Neural cell (in vitro differentiated cells): ENCODE measurements at regions not wholly inside any gene's neighbourhood (a gene's known extent, or its start where the extent isn't known, plus 50 kb on each side); places are given as distances from the start of the nearest gene placed in this dataset.

ENCODE experiments used
- EP300 ChIP-seq: fragments of 450-650 bp; conservative IDR thresholded peaks from 2 replicates; pipeline ENCODE4 v1.6.1; 2014; ENCODE audit warnings: antibody characterized with exemption, mild to moderate bottlenecking, moderate library complexity; ENCODE audit not compliant: poor library complexity, severe bottlenecking
- EZH2 ChIP-seq: fragments of 200-600, 300-800 bp; shearing (Covaris generic), sonication (generic); IDR thresholded peaks from 2 replicates; pipeline ENCODE4 v1.6.1; 2014; ENCODE audit warnings: antibody characterized with exemption, low read length, borderline replicate concordance, mild to moderate bottlenecking; ENCODE audit not compliant: insufficient read depth, poor library complexity, severe bottlenecking
- POLR2AphosphoS5 ChIP-seq: IDR thresholded peaks from 2 replicates; pipeline ENCODE4 v1.6.1; 2012
- RAD21 ChIP-seq: fragments of 450-650 bp; conservative IDR thresholded peaks from 2 replicates; pipeline ENCODE4 v1.6.1; 2014; ENCODE audit warnings: antibody characterized with exemption, mild to moderate bottlenecking, moderate library complexity
- SMC3 ChIP-seq: fragments of 450-650 bp; conservative IDR thresholded peaks from 2 replicates; pipeline ENCODE4 v1.6.1; 2014; ENCODE audit warnings: antibody characterized with exemption, mild to moderate bottlenecking, moderate library complexity; ENCODE audit not compliant: poor library complexity
- TF ChIP-seq, protein P1 (sequence below): fragments of 450-650 bp; IDR thresholded peaks from 2 replicates; pipeline ENCODE4 v1.5.1; 2014; ENCODE audit warnings: antibody characterized with exemption, mild to moderate bottlenecking, moderate library complexity; ENCODE audit not compliant: poor library complexity, severe bottlenecking
- TF ChIP-seq, protein P2 (sequence below): IDR thresholded peaks from 2 replicates; pipeline ENCODE4 v1.6.1; 2012; ENCODE audit warnings: borderline replicate concordance

DNA sequence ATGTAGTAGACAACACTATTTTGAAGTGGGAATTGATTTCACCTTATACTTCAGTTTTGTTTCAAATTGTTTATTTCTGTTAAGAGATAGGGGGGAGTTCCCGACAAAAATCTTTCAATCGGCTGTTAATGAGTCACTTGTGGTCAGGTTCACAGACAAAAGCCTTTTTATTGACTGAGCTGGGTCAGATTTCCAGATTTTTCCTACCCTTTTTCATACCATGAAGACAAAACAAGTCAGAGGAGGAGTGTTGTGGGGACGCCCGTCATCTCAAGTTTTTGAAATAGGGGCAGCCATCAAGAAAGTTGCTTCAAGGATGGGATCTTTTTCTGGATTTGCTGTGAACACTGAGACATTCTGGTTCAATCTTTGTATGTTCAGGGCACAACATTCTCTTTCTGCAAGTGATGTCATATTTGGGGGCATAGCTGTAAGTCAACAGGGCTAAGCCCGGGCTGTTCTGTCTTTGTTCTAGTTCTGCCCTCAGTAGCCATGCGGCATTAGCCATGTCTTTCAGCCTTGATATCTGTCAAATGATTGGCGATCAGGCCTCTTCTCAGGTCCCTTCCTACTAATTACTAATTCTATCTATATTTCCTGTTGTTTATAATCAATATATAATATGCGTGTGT, 496.0 kb upstream of the MARCKS start:
- no peak for TF ChIP-seq POLR2AphosphoS5
- TF ChIP-seq, protein P1, sequence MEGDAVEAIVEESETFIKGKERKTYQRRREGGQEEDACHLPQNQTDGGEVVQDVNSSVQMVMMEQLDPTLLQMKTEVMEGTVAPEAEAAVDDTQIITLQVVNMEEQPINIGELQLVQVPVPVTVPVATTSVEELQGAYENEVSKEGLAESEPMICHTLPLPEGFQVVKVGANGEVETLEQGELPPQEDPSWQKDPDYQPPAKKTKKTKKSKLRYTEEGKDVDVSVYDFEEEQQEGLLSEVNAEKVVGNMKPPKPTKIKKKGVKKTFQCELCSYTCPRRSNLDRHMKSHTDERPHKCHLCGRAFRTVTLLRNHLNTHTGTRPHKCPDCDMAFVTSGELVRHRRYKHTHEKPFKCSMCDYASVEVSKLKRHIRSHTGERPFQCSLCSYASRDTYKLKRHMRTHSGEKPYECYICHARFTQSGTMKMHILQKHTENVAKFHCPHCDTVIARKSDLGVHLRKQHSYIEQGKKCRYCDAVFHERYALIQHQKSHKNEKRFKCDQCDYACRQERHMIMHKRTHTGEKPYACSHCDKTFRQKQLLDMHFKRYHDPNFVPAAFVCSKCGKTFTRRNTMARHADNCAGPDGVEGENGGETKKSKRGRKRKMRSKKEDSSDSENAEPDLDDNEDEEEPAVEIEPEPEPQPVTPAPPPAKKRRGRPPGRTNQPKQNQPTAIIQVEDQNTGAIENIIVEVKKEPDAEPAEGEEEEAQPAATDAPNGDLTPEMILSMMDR: no peak
- TF ChIP-seq SMC3: no peak
- no peak for TF ChIP-seq RAD21
- TF ChIP-seq, protein P2, sequence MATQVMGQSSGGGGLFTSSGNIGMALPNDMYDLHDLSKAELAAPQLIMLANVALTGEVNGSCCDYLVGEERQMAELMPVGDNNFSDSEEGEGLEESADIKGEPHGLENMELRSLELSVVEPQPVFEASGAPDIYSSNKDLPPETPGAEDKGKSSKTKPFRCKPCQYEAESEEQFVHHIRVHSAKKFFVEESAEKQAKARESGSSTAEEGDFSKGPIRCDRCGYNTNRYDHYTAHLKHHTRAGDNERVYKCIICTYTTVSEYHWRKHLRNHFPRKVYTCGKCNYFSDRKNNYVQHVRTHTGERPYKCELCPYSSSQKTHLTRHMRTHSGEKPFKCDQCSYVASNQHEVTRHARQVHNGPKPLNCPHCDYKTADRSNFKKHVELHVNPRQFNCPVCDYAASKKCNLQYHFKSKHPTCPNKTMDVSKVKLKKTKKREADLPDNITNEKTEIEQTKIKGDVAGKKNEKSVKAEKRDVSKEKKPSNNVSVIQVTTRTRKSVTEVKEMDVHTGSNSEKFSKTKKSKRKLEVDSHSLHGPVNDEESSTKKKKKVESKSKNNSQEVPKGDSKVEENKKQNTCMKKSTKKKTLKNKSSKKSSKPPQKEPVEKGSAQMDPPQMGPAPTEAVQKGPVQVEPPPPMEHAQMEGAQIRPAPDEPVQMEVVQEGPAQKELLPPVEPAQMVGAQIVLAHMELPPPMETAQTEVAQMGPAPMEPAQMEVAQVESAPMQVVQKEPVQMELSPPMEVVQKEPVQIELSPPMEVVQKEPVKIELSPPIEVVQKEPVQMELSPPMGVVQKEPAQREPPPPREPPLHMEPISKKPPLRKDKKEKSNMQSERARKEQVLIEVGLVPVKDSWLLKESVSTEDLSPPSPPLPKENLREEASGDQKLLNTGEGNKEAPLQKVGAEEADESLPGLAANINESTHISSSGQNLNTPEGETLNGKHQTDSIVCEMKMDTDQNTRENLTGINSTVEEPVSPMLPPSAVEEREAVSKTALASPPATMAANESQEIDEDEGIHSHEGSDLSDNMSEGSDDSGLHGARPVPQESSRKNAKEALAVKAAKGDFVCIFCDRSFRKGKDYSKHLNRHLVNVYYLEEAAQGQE: no peak
- TF ChIP-seq EP300: no peak
- TF ChIP-seq EZH2: no peak
